Transverse colon (tissue), 3 donors: ENCODE measurements at regions not wholly inside any gene's neighbourhood (a gene's known extent, or its start where the extent isn't known, plus 50 kb on each side); places are given as distances from the start of the nearest gene placed in this dataset.

Experiments
- POLR2A ChIP-seq: fragments of 450-650 bp; IDR thresholded peaks from one replicate; pipeline ENCODE4 v1.6.1; 2016; ENCODE audit warnings: antibody characterized with exemption, mild to moderate bottlenecking, moderate library complexity
- TF ChIP-seq, protein P1 (sequence below), 5 experiments: fragments of 200-600 bp in 3 of 5; fragments of 450-650 bp in 2 of 5; sonication (generic) in 3 of 5; IDR thresholded peaks; 1 replicate in 2 of 5; 2 replicates in 3 of 5; pipeline ENCODE4 v1.5.1; 2016 to 2017; ENCODE audit warnings: antibody characterized with exemption in 5 of 5, inconsistent platforms in 3 of 5, mild to moderate bottlenecking in 2 of 5, moderate library complexity in 1 of 5

DNA sequence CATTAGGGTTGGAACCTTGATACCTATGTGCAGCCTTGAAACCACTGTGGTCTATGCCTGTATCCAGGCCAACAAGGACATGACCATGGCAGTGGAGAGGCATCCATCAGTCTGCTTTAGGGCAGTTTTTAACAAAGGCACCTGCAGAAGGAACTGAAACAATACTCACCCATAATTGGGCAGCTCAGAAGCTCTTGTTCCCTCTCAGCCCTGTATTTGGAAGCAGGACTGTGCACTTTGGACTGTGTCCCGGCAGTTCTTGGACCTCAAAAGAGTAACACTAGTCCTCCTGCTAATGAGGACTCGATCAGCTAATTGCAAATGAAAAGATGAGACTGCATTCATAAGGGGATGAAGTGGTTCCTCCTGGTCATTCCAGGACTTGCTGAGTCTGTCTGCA lies 500.2 kb upstream of the TNP1 start:
- TF ChIP-seq POLR2A: no peak
- TF ChIP-seq, protein P1, sequence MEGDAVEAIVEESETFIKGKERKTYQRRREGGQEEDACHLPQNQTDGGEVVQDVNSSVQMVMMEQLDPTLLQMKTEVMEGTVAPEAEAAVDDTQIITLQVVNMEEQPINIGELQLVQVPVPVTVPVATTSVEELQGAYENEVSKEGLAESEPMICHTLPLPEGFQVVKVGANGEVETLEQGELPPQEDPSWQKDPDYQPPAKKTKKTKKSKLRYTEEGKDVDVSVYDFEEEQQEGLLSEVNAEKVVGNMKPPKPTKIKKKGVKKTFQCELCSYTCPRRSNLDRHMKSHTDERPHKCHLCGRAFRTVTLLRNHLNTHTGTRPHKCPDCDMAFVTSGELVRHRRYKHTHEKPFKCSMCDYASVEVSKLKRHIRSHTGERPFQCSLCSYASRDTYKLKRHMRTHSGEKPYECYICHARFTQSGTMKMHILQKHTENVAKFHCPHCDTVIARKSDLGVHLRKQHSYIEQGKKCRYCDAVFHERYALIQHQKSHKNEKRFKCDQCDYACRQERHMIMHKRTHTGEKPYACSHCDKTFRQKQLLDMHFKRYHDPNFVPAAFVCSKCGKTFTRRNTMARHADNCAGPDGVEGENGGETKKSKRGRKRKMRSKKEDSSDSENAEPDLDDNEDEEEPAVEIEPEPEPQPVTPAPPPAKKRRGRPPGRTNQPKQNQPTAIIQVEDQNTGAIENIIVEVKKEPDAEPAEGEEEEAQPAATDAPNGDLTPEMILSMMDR (IDR thresholded peaks at IDR 0.05): no peak
